MM.1S (cell line): ENCODE measurements at regions not wholly inside any gene's neighbourhood (a gene's known extent, or its start where the extent isn't known, plus 50 kb on each side); places are given as distances from the start of the nearest gene placed in this dataset.

Source experiments
- EZH2 ChIP-seq: fragments of 300-600 bp; sonication (generic); optimal IDR thresholded peaks from 2 replicates; pipeline ENCODE3; 2017; ENCODE audit warnings: low read depth, mild to moderate bottlenecking, antibody characterized with exemption, low read length, mixed read lengths
- EZH2phosphoT487 ChIP-seq: fragments of 300-600 bp; sonication (generic); IDR thresholded peaks from 2 replicates; pipeline ENCODE4 v1.6.1; 2018; ENCODE audit warnings: antibody characterized with exemption, low read length
- TF ChIP-seq, protein P1 (sequence below): fragments of 300-600 bp; sonication (generic); IDR thresholded peaks from 2 replicates; pipeline ENCODE4 v1.5.1; 2016; ENCODE audit warnings: antibody characterized with exemption, low read length, mixed read lengths

DNA sequence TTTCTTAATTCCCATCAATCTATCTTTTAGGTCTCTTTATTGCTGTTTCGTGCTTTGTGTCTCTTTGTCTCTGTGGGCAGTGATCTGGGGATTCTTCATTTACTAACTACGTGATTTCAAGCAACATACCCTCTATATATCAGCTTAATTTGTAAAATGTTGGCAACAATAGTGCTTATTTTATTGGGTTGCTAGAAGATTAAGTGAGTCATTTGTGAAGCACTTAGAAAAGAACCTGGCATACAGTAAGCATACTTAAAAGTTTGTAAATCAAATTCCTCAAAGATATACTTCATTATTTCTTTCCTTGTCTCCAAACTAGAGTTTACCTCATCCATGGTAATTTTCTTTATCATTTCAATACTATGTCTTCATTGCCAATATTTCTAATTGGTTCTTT, 669.7 kb downstream of the MAT2B start:
- TF ChIP-seq, protein P1, sequence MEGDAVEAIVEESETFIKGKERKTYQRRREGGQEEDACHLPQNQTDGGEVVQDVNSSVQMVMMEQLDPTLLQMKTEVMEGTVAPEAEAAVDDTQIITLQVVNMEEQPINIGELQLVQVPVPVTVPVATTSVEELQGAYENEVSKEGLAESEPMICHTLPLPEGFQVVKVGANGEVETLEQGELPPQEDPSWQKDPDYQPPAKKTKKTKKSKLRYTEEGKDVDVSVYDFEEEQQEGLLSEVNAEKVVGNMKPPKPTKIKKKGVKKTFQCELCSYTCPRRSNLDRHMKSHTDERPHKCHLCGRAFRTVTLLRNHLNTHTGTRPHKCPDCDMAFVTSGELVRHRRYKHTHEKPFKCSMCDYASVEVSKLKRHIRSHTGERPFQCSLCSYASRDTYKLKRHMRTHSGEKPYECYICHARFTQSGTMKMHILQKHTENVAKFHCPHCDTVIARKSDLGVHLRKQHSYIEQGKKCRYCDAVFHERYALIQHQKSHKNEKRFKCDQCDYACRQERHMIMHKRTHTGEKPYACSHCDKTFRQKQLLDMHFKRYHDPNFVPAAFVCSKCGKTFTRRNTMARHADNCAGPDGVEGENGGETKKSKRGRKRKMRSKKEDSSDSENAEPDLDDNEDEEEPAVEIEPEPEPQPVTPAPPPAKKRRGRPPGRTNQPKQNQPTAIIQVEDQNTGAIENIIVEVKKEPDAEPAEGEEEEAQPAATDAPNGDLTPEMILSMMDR, result no peak
- TF ChIP-seq EZH2, result no peak
- no peak for TF ChIP-seq EZH2phosphoT487
